ENCODE measurements at regions not wholly inside any gene's neighbourhood (a gene's known extent, or its start where the extent isn't known, plus 50 kb on each side); places are given as distances from the start of the nearest gene placed in this dataset.

DNA sequence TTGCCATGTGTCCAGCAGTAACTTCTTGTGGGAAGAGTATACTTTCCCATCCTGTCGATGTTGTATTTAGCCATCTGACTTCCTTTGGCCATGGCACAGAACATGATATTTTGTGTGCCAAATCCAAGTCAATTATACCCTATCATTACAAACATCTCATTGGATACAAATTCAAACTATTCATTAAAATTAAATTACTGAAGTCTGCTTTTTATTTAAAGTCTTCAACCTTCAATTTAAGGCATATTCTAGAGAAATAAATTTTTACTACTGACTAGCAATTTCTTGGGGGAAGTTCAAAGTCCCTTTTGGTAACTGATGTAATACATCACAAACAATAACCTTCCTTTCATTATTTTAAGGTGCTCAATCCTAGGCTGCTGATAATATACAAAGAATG lies 192.6 kb downstream of the SLC6A15 start:
- H3K27ac ChIP-seq (ENCODE audit: low read depth, low read length): no peak overlapping the region
- no peak overlapping the region for H3K4ac ChIP-seq (replicated peaks; ENCODE audit: insufficient read length, low read depth, low read length)
- H2AFZ ChIP-seq (ENCODE audit: low read length): no peak overlapping the region
- no peaks in the 10 kb centered on the region for H3K9me3 ChIP-seq (ENCODE audit: insufficient read depth in 2 of 2, low read depth in 1 of 2, low read length in 1 of 2)
- 79% methylated on average over 1 of the region's 1 CpG; no CpG with 5 or more reads in 1 of the 2 experiments for WGBS, 2 experiments (ENCODE audit: extremely low coverage in 1 of 2, insufficient coverage in 1 of 2, insufficient read length in 1 of 2, insufficient replicate concordance in 2 of 2, low coverage in 1 of 2, low lambda C conversion rate in 2 of 2, missing lambda C conversion rate in 1 of 2)
- FAIRE-seq (no peak), DNase-seq (ENCODE audit: low read depth in 1 of 2, low spot score in 2 of 2) (no peak)
- H4K91ac ChIP-seq (replicated peaks; ENCODE audit: insufficient read length, low read length): no peak overlapping the region
- no peaks in the 10 kb centered on the region for H3K27me3 ChIP-seq (replicated peaks in 1 of 4; ENCODE audit: control insufficient read depth in 3 of 4, extremely low read depth in 1 of 4, insufficient read depth in 3 of 4, low read length in 3 of 4)
- H2BK120ac ChIP-seq (replicated peaks; ENCODE audit: low read depth, low read length): no peak overlapping the region
- no peaks in the 10 kb centered on the region for H3K79me1 ChIP-seq (ENCODE audit: low read depth, low read length)
- ChIA-PET CTCF (ENCODE audit: partially characterized antibody) (no interaction called here), POLR2A (ENCODE audit: partially characterized antibody) (no interaction called here)
- no peak overlapping the region for H2AK5ac ChIP-seq (ENCODE audit: low read depth, low read length)
- H3K4me2 ChIP-seq (ENCODE audit: insufficient read depth in 1 of 2, low read depth in 2 of 2, low read length in 2 of 2): no peak overlapping the region
- no peak overlapping the region for H3K4me3 ChIP-seq (ENCODE audit: extremely low read depth in 1 of 4, insufficient read depth in 2 of 4, low read depth in 3 of 4, low read length in 4 of 4)
- H3K4me1 ChIP-seq (replicated peaks in 1 of 4; ENCODE audit: control insufficient read depth in 3 of 4, insufficient read depth in 4 of 4, low read length in 3 of 4): peaks cover 0 to 11% (median 0%) of the 10 kb centered on the region in 4 experiments; a peak in 1 of 7 replicates
- no peaks in the 10 kb centered on the region for H3K79me2 ChIP-seq (ENCODE audit: control insufficient read depth in 1 of 2, insufficient read depth in 2 of 2, low read length in 2 of 2)
- no peaks in the 10 kb centered on the region for H3K36me3 ChIP-seq (ENCODE audit: control insufficient read depth in 2 of 4, insufficient read depth in 4 of 4, low read length in 3 of 4)
- no peak overlapping the region for H4K5ac ChIP-seq (ENCODE audit: insufficient read length, low read depth, low read length)
- no peak overlapping the region for H3K9ac ChIP-seq (replicated peaks in 1 of 4; ENCODE audit: extremely low read depth in 1 of 4, low read depth in 3 of 4, low read length in 3 of 4)
- no peak overlapping the region for H3K14ac ChIP-seq (ENCODE audit: insufficient read length)
- H3K23me2 ChIP-seq (ENCODE audit: low read depth, low read length): no peaks in the 10 kb centered on the region
- H3K23ac ChIP-seq (ENCODE audit: insufficient read length): no peak overlapping the region
- no peak overlapping the region for H3K18ac ChIP-seq (ENCODE audit: extremely low read depth, low read length)
- no peak overlapping the region for H2BK12ac ChIP-seq (ENCODE audit: low read depth, low read length)
- H2BK5ac ChIP-seq (ENCODE audit: low read depth, low read length): no peak overlapping the region
- no peak overlapping the region for H2BK15ac ChIP-seq (ENCODE audit: low read length)
- H2BK20ac ChIP-seq (ENCODE audit: low read length): no peak overlapping the region
- H4K8ac ChIP-seq (ENCODE audit: extremely low read depth, insufficient read depth, low read length): no peak overlapping the region
- H3K56ac ChIP-seq (replicated peaks; ENCODE audit: insufficient read length, low read depth, low read length): no peak overlapping the region
- no peaks in the 10 kb centered on the region for H4K20me1 ChIP-seq (replicated peaks in 1 of 2; ENCODE audit: control insufficient read depth in 1 of 2, insufficient read depth in 2 of 2, low read length in 2 of 2)
- no peak for TF ChIP-seq PHF8 (conservative IDR thresholded peaks at IDR 0.05; ENCODE audit: low read depth, low read length)
- TF ChIP-seq EZH2 (IDR thresholded peaks at IDR 0.05; ENCODE audit: low read depth, low read length, severe bottlenecking): no peak
- TF ChIP-seq SP4 (IDR thresholded peaks at IDR 0.05; ENCODE audit: low read length): no peak
- no peak for TF ChIP-seq EP300 (IDR thresholded peaks at IDR 0.05; ENCODE audit: borderline replicate concordance in 1 of 2, low read depth in 2 of 2, low read length in 2 of 2)

All from H1 (cell line).